ENCODE measurements at regions not wholly inside any gene's neighbourhood (a gene's known extent, or its start where the extent isn't known, plus 50 kb on each side); places are given as distances from the start of the nearest gene placed in this dataset.

- H3K4me1 Mint-ChIP-seq (ENCODE audit: low read depth) = no peaks in the 10 kb centered on the region
- no peaks in the 10 kb centered on the region for H3K36me3 Mint-ChIP-seq (ENCODE audit: low read depth)
- TF ChIP-seq CTCF (IDR thresholded peaks at IDR 0.05) = no peak
- no peaks in the 10 kb centered on the region for H3K9me3 Mint-ChIP-seq
- no peak overlapping the region for H3K27ac Mint-ChIP-seq
- H3K27me3 Mint-ChIP-seq (ENCODE audit: insufficient read depth) = peaks cover 17% of the 10 kb centered on the region
- no peak for DNase-seq
- H3K4me3 Mint-ChIP-seq = no peak overlapping the region
These were observed 139.8 kb downstream of the DACT1 start for GRCh38 chr14:58777541-58777979.

- Mint-ChIP-seq H3K4me3 (no peak overlapping the region), H3K9me3 (no peaks in the 10 kb centered on the region), H3K27me3 (ENCODE audit: insufficient read depth) (peaks cover 17% of the 10 kb centered on the region), H3K4me1 (ENCODE audit: low read depth) (no peaks in the 10 kb centered on the region), H3K36me3 (ENCODE audit: low read depth) (no peaks in the 10 kb centered on the region), H3K27ac (no peak overlapping the region)
- TF ChIP-seq CTCF (IDR thresholded peaks at IDR 0.05) = no peak
- DNase-seq = no peak
These were observed 140.4 kb downstream of the DACT1 start for GRCh38 chr14:58778202-58778601.

GRCh38 chr14:58779376-58779775 lies 141.6 kb downstream of the DACT1 start:
- H3K4me1 Mint-ChIP-seq (ENCODE audit: low read depth) = no peaks in the 10 kb centered on the region
- H3K4me3 Mint-ChIP-seq = no peak overlapping the region
- H3K27me3 Mint-ChIP-seq (ENCODE audit: insufficient read depth) = peaks cover 14% of the 10 kb centered on the region
- H3K27ac Mint-ChIP-seq = no peak overlapping the region
- no peaks in the 10 kb centered on the region for H3K9me3 Mint-ChIP-seq
- DNase-seq = no peak
- TF ChIP-seq CTCF (IDR thresholded peaks at IDR 0.05) = no peak
- H3K36me3 Mint-ChIP-seq (ENCODE audit: low read depth) = no peaks in the 10 kb centered on the region

- no peak for DNase-seq
- Mint-ChIP-seq H3K4me1 (ENCODE audit: low read depth) (no peaks in the 10 kb centered on the region), H3K27ac (no peak overlapping the region), H3K9me3 (no peaks in the 10 kb centered on the region), H3K4me3 (no peak overlapping the region), H3K27me3 (ENCODE audit: insufficient read depth) (peaks cover 13% of the 10 kb centered on the region), H3K36me3 (ENCODE audit: low read depth) (no peaks in the 10 kb centered on the region)
- TF ChIP-seq CTCF (IDR thresholded peaks at IDR 0.05) = no peak
These were observed 142.4 kb downstream of the DACT1 start for GRCh38 chr14:58780185-58780584.

GRCh38 chr14:58780605-58781004 lies 142.8 kb downstream of the DACT1 start:
- Mint-ChIP-seq H3K27me3 (ENCODE audit: insufficient read depth) (peaks cover 14% of the 10 kb centered on the region), H3K36me3 (ENCODE audit: low read depth) (no peaks in the 10 kb centered on the region), H3K9me3 (no peaks in the 10 kb centered on the region), H3K4me1 (ENCODE audit: low read depth) (no peaks in the 10 kb centered on the region), H3K27ac (no peak overlapping the region), H3K4me3 (no peak overlapping the region)
- TF ChIP-seq CTCF (IDR thresholded peaks at IDR 0.05) = no peak
- no peak for DNase-seq

GRCh38 chr14:58782011-58782410 lies 144.2 kb downstream of the DACT1 start:
- H3K36me3 Mint-ChIP-seq (ENCODE audit: low read depth) = no peaks in the 10 kb centered on the region
- no peak overlapping the region for H3K27ac Mint-ChIP-seq
- no peaks in the 10 kb centered on the region for H3K4me1 Mint-ChIP-seq (ENCODE audit: low read depth)
- H3K9me3 Mint-ChIP-seq = no peaks in the 10 kb centered on the region
- DNase-seq = no peak
- no peak for TF ChIP-seq CTCF (IDR thresholded peaks at IDR 0.05)
- no peak overlapping the region for H3K4me3 Mint-ChIP-seq
- peaks cover 12% of the 10 kb centered on the region for H3K27me3 Mint-ChIP-seq (ENCODE audit: insufficient read depth)
